ENCODE measurements at regions not wholly inside any gene's neighbourhood (a gene's known extent, or its start where the extent isn't known, plus 50 kb on each side); places are given as distances from the start of the nearest gene placed in this dataset.

DNA sequence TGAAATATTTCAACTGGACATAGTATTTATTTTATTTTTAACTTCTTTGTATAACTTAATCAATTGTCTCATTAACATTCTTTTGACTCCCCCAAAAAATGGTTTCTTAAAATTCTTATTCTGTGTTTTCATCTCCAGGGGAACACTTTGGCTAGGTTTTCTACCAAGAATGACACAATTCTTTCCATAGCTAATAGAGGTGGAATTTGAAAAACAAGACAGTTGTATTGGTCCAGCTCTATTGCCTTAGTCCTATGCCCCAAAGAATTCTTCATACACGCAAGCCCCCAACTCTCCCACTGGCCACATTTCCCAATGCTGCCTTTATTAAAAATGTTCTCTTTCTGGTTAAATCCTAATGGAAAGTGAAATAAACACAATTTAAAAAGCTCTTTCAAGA is 104.7 kb upstream of the PKDCC start:
- no peak for ATAC-seq

DNA sequence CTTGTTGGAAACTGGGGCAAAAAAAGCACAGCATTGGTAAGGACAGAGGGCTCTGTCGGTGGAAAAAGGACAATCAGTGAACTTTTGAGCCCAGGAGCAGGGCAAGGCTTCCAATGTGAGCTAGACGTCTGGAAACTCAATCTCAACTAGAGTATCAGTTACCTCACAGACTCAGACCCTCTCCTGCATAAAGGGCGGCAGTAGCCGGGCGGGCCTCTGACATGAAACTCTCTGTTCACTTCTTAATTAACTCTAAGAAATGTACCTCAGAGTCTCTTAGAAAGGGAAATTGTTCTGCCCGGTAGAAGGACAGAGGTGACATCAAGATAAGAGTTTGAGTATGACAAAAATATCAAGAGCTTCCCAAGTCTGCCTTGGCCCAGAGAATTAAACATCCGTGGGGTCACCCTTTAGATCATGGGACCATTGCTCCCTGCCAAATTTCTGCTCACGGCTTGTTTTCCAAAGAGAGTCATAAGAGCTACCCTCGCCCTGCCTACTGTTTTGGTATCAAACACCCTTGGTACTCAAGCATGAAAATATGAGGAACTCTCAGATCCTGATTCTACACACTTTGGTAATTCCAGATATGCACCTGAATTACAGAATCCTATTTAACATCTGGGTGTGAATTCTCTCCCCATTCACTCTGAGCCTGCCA is 103.5 kb upstream of the PKDCC start:
- ATAC-seq, result no peak

DNA sequence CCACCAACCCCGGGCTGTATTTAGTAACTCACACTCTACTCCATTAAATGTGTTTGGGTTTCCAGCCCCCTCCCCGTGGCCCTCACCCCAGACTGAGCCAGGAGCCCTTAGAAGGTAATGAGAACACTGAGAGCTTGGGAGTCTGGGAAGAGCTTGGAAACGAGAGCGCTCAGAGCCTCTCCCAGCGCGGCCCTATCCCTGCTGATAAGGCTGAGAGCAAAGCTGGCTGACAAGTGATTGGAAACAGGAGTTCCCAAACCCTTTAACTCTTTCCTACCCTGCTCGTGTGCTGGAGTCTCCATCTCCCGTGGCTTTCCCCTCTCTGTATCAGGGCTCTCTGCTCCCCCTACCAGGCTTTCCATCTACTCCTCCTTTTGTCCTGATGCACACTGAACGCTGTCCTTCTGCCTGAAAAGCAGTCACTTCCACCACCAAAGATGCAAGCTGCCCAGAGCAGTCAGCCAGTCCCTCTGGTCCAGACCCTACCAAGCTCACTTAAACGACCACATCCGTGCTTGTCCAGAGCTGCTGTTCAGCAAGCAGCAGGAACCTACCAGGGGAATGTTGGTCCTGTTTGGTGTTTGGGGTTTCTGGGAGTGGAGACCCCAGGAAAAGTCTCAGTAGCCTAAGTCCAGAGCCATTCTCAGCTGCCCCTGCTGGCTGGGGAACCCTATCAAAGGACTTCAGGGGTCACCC is 100.0 kb upstream of the PKDCC start:
- no peak for ATAC-seq

DNA sequence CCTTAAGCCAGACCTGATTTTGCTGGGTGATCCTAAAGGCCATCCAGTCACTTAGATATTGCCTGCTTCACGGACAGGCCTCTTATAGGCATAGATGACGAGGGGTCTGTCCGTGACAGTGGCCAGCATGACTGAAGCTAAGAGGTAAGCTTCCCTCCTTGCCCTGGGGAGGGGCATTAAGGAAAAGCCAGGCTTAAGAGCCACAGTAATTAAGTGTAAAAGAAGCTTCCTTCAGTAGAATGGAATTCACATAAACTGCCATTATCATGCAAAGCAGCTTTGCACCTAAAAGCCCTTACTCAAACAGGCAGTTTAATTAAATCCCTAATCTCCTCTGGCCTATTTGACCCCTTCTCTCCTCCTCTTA is 99.4 kb upstream of the PKDCC start:
- no peak for ATAC-seq

DNA sequence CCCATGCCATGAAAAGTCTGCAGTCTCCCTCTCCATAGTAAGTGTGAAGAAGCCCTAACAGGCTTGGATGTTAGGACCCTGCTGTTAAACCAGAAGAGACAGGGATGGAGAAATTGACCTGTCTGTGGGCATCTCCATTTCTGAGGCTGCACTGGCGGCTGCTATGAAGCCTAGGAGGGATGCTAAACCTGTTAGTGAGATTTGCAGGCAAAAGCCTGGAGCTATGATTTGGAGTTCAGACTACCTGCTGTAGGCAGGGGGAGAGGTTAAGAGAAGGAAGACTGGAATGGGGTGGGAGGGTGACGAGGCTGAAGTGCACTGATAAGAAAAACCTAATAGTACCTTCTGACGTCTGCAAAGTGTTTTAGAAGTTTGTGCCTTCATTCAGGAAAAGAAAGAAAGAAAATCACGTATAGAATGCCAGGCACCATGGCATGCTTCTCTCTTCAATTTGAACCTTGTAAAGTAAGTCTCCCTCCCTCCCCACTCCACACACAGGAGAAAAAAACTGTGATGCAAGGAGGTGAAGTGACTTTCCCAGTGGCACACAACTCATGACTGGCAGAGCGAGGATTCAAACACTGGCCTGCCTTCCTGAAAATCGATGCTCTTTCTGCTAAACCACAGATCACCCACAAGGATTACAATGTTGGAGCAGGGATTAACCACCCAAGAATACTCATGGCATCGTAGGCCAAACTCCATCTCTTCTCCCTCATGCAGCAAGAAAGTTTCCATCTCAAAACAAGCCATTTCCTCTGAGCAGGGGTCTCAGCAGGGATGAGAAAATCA is 98.5 kb upstream of the PKDCC start:
- no peak for ATAC-seq

DNA sequence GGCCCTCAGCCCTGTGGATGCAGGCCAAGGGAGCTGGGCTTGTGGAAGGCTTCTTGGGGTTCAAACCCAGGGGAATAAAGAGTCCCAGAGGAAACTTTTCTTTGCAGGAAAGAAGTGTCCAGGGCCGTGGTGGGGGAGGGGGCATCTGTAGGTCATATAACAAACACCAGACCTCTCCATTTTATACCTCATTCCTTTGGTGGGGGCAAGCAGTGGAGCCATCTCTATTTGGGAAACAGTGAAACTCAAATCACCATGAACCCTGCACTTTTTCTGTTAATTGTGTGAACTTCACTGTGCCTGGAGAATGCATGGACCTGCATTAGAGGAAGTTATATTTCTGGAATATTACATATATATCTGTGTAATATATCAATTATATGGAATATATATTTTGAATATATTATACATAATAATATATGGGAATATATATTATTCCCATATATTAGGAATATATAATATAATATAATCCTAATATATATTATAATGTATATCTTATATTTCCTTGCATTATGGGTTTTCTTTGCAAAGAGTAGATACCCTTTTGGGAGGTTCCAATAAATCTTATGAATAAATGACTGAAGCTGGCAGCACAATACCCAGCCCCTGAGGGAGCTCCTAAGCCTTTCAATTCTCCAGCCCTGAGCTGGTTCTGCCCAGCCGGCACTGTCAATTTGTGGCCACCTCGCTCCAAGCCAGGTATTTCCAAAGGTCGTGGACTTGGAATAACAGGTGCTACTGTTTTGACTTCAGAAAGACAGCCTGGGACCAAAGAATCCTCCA is 97.7 kb upstream of the PKDCC start:
- ATAC-seq, result no peak

DNA sequence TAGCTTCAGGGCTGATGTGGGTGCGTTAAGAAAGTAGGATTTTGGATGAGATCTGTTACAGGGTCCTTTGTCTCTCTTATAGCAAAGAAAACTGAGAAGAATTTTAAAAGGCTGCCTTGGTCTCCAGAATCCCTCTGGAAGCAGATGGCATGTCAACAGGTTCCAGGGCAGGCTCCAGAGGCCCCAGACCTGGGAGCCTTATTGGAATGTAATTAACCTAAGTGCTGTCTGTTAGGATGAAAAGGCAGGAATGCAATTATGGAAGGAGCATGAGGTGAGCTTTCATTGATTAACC is 97.2 kb upstream of the PKDCC start:
- ATAC-seq, result no peak

DNA sequence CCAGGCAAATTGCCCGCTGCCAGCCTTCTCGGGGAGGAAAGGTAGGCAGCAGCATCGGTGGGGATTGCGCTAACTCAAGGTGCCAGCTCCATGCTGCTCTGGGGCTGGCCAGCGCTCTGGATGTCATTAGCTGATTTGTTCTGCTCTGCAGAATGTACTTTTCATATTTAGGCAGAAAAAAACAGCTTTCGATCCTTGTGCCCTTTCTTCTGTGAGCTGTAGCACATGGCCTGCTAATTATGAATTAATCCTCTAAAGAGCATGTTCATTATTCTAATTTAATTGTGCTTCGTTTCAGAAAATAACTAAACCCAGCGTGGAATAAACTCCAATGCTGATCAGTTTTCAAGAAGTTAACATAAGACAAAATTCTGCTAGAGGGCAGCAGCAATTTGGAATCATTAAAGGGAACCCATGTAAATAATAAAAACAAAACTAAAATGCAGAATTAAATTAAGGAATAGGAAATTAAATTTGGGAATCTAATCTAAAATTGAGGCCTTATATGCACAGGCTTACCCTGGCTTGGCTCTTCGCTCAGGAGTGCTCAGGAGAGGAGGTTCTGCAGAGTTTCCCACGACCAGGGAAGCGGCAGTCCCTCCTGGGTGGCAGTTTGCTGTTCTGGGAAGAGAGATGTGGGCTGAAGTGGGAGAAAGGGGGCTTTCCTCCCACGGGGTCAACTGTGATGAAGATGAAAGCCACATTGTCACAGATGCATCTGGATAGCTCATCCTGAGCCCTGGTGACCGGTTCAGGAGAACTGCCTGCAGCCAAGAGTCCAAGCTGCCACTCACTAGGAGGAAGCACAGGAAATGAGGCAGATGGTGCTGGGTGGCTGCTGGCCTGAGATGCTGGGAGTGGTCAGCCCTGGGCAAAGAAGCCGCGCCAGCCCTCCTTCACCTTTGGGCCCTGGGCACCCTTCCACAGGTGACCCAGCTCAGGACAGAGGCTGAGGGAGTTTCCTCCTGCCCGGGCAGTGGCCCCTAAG is 93.2 kb upstream of the PKDCC start:
- ATAC-seq, result no peak

DNA sequence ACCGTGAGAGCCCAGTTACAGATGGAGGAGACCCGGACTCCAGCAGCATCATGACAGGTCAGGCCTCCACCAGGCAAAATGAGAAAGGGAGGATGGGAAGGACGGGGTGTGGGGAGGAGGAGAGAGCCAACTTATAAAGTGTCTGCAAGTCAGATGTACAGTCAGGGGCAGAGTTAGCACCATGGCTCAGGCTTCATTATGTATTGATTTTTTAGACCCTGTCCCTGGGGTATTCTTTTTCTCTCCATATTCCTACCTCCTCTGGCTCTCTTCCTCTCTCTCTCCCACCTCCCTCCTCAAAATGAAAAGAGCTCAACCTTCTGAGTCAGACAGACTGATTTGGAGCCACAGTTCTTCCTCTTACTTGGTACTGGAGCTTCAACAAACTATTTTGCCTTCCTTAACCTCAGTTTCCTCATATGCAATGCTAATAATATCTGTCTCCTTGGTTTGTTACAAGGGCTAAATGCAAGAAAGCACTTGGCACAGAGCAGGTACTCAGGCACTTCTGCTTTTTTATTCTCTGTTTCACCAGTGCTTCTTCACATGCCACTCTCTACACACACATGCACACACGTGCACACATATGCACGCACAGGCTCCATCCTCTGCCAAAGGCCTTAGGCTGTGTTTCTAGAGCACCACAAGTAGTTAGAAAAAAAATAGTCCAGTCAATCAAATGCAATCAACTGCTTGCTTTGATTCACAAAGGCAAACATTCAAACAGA is 92.3 kb upstream of the PKDCC start:
- ATAC-seq, result no peak

DNA sequence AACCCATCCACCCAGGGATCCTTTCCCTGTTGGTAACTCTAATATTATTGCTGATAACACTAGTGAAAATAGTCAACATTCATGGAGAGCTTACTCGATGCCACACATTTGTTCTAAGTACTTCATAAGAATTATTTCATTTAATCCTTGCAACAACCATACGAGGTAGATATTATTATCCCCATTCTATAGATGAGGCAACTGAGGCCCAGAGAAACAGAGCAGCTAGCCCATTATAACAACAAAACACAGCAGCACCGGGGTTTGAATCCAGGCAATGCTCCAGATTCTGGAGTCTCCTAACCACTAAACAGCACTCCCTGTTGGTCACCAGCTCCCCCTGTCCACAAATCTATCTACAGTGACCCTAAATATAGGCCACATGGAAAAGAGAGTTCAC is 90.4 kb upstream of the PKDCC start:
- no peak for ATAC-seq

DNA sequence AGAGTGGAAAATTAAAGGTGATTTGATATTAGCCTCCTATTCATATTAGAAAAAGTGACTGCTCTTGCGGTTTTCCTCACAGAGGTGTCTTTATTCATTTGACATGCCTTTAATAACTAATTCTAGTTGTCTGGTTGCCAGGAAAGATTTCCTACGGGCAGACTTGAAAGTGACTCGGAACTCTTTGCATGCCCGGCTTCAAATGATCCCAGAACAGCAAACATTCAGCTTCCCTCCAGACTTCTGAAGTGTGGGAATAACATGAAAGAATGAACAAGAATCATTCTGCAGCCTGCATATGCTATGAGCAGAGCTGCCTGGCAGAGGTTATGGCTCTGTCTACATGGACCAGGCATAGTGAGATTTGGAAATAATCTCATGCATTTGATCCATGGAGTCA is 89.6 kb upstream of the PKDCC start:
- ATAC-seq, result no peak

DNA sequence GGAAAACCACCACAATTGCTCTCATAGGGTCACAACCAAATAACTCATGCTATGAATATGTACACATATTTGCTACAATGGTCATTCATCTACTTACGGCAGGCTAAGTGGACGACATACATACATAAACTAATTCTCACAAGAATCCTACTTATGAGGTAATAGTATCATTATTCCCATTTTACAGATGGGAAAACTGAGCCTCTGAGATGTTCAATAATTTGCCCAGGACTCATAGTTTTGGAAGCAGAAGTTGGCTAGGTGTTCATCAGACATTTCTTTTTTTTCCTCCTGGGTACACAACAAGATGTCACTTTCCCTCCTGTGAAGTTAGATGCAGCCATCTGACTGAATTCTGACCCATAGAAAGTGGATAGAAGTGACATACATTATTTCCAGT is 89.0 kb upstream of the PKDCC start:
- no peak for ATAC-seq

DNA sequence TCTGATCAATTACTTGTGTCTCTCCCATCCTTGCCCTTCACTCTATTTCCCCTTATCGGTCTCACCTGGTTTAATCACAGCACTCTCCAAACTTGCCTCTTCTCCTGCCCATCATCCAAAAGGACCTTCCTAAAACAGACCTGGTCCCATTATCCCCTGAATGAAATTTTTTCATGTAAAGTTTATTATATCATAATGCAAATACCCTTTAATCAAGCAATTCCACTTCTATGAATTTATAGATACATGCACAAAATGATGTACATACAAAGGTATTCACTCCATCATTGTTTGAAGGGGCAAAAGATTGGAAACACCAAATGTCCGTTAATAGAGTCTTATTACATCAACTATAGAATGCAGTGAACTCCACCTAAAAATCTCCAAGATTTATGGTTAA is 88.1 kb upstream of the PKDCC start:
- no peak for ATAC-seq

DNA sequence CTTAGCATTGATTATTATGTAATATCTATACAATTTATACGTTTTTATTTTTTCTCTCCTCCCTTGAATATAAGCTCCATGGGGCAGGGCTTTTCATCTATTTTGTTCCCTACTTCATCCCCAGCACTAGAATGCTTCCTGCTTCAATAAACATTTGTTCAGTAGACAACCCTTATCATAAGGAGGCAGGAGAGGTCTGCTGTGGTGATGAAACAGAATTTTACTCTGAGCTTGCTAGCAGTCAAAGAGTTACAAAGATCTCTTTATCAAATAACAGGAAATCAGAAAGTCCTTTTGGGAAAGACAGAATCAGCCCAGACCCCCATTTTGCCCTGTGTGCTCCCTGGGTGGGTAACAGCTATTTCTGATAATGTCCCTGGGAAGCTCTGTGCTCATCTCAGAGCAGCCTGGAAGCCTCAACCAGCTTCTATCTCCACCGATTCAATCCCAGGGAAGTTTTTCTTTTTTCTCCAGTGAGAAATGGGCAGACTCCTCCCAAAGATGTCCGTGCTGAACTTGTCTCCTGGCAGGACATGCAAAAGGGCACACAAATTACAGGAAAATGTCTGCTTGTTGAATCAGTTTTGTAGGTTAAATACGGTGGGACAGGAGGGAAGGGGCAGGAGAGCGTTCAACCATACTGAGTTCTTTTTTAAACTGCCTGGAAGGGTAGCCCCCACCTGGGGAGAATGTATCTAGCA is 84.7 kb upstream of the PKDCC start:
- no peak for ATAC-seq

DNA sequence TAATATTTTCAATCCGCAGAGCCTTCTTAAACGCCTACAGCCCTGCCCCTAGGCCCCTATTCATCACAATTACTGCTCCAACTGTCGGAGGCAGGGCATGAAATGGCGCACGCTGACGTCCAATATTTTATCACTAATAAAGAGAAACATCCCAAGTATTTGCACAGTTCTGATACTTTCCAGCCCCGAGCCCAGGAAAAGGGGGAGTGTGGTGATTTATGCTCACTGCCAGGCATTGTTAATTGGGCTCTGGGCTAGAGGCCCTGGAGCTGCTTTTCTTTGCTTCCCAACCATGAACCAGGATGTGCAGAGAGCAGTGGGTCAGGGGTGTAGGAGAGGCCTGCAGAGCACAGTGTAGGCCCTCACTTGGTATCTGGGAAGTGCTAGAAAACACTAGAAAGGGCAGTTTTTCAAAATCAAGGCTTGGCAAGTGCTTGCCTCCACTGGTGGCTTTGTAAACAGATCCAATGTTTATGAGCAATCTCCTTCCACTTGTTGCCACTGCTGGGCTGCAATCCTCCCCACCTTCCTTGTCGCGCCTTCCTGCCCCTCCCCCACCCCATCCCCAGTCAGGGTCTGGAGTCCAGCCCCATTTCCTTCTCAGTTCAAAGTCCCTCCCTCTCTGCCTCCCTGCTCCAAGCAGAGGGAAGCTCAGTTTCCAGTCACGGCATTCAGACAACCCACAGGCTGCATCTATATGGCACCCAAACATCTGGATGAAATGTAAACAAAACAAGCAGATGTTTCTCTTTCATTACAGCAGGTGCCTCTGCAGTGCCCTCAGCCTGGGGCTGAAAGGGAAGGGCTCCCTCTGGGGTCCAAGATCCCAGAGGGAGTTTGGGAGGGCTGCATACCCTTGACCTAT is 83.9 kb upstream of the PKDCC start:
- ATAC-seq, result no peak

DNA sequence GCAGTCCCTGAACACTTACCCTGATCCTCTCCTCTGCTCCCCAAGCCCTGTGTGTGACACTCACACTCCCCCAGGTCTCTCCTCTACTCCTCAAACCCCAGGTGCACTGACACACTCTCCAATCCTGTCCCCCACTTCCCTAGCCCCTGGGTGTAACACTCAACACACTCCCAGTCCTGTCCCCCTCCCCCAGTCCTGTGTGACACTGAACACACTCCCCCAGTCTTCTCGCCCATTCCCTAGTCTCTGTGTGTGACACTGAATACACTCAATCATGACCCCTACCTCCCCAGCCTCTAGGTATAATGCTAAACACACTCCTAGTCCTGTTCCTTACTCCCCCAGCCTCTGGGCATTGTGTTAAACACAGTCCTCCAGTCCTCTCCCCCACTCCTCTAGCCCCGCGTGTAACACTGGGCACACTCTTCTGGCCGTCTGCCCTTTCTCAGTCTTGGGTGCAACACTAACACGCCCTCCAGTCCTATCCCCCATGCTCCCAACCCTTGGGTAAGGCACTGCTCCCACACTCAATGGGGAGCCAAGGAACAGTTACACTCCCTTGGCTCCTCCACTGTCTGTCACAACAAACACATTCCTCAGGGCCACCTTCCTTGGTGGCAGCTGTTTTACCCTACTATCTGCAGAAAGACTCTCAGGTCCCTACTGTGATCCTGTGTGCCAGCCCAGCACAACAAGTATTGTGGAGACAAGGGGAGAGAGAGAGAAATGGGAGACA is 82.5 kb upstream of the PKDCC start:
- ATAC-seq, result no peak

DNA sequence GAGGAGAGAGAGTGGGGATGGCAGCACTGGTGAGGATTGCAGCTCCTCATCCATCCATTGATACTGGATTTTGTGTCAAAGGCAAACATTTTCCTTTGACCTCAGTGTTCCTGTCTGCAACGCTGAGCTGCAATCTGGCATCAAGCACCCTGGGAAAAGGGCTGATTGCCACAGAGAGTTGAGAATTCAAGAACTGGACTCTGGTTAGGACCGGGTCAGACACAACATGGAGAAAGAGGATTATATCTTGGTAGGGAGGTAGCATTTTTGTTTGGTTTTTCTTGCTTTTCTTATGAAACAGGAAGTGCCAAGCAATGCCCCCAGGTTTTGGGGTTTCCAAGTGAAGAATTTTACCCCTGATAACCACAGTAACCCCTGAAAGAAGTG is 81.9 kb upstream of the PKDCC start:
- ATAC-seq, result no peak

DNA sequence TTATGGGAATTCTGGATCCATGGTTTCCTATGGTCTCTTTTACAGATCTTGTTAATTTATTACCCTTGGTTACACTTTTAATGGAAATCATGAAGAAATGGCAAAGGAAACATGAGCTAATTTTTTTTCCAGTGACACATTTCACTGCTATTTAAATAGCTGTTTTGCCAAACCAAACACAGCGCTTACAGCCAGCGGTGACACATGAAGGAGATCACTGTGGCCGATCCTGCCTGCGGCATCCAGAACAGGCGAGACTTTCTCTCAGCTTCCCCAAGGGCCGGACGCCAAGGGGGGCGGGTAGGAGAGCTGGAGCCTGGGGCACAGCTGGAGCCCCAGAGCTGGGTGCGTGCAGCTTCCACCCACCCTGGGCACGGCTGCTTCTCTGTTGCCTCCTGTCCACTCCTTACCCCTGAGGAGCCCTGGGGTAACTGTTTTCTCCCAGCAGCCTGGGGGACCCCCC is 81.4 kb upstream of the PKDCC start:
- no peak for ATAC-seq

DNA sequence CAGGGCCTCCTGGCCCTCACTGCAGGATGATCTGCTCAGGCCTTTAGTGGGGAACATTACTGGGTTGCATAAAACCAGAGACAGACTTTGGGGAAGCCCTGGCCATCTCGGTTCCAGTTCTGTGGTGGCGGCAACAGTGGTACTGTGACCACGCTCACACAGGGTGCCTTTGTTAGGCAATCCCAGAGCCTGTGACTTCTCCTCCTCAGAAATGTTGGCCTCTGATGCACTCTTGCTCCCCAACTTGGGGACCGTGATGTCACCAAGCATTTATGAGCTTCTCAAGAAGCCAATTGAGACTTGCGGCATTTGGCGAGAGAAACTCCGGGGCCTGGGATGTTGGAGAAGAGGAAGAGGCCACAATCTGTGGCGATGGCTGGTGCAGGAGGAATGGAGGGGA is 80.9 kb upstream of the PKDCC start:
- ATAC-seq, result no peak
